Left lung (tissue), 4 donors: ENCODE measurements at regions not wholly inside any gene's neighbourhood (a gene's known extent, or its start where the extent isn't known, plus 50 kb on each side); places are given as distances from the start of the nearest gene placed in this dataset.
A peak's percentile ranks its signal among the peaks of the same experiment; 100 is the strongest.

Source experiments
- ATAC-seq: fragments of 200-7000 bp; cut with Tn5 transposase; one replicate; pipeline ENCODE4 v1.9.1; 2020; ENCODE audit warnings: moderate library complexity
- DNase-seq, 4 donors: peaks; one replicate each; pipeline ENCODE4 v3.0.0-alpha.2; 2013 to 2020
- H3K27ac ChIP-seq, 2 donors: fragments of 200-600 bp; sonication (generic) in 1 of 2; one replicate each; pipeline versions ENCODE4 v1.5.0 to v1.8.0; 2020 to 2021
- H3K27me3 ChIP-seq, 2 donors: fragments of 200-600 bp; sonication (generic) in 1 of 2; one replicate each; pipeline versions ENCODE4 v1.5.0 to v1.8.0; 2020 to 2021
- H3K36me3 ChIP-seq, 2 donors: fragments of 200-600 bp; sonication (generic) in 1 of 2; one replicate each; pipeline versions ENCODE4 v1.5.0 to v1.8.0; 2020 to 2021
- H3K4me1 ChIP-seq, 2 donors: fragments of 200-600 bp; one replicate each; pipeline ENCODE4 v1.8.0; 2021
- H3K4me3 ChIP-seq, 2 donors: fragments of 200-600 bp; sonication (generic) in 1 of 2; one replicate each; pipeline versions ENCODE4 v1.5.0 to v1.8.0; 2020 to 2021; ENCODE audit warnings: mild to moderate bottlenecking in 1 of 2
- H3K9me3 ChIP-seq, 2 donors: fragments of 200-600 bp; sonication (generic) in 1 of 2; one replicate each; pipeline versions ENCODE4 v1.5.0 to v1.8.0; 2020 to 2021
- CTCF ChIP-seq, 2 donors: fragments of 200-600 bp; sonication (generic) in 1 of 2; IDR thresholded peaks; one replicate each; pipeline versions ENCODE4 v1.5.0 to v1.8.0; 2021; ENCODE audit warnings: antibody characterized with exemption in 2 of 2
- intact Hi-C, 2 donors: fragments of 100-400 bp; cut with DNase I; formaldehyde crosslinking; loops; one replicate each; pipeline versions ENCODE4 v1.11.2 to v1.14.2; 2022
- donor health status: DM: no; HTN: yes; CAD: no.
- donor health status: DM: no; HTN: no; CAD: no.

GRCh38 chr6:3987053-3987452, 91.9 kb downstream of the FAM217A start:
- DNase-seq (peak in 1 of 4 donors; percentile 10), ATAC-seq (no peak)
- no peaks in the 10 kb centered on the region for H3K9me3 ChIP-seq
- H3K4me1 ChIP-seq: peaks cover 4 to 17% of the 10 kb centered on the region in 2 donors
- no peaks in the 10 kb centered on the region for H3K27me3 ChIP-seq
- intact Hi-C loops: no loop called here
- TF ChIP-seq CTCF (IDR thresholded peaks at IDR 0.05): no peak
- no peak overlapping the region for H3K27ac ChIP-seq
- H3K4me3 ChIP-seq: no peak overlapping the region
- no peaks in the 10 kb centered on the region for H3K36me3 ChIP-seq

- no peaks in the 10 kb centered on the region for H3K27me3 ChIP-seq
- DNase-seq (no peak), ATAC-seq (no peak)
- H3K4me3 ChIP-seq: no peak overlapping the region
- peaks cover 4 to 17% of the 10 kb centered on the region in 2 donors for H3K4me1 ChIP-seq
- H3K27ac ChIP-seq: no peak overlapping the region
- H3K9me3 ChIP-seq: no peaks in the 10 kb centered on the region
- intact Hi-C loops: no loop called here
- H3K36me3 ChIP-seq: no peaks in the 10 kb centered on the region
- no peak for TF ChIP-seq CTCF (IDR thresholded peaks at IDR 0.05)
Measured at GRCh38 chr6:3987576-3987975, 91.4 kb downstream of the FAM217A start.

- peak; percentile 99 for ATAC-seq
- DNase-seq: peak; percentile 83 to 93 (median 88)
- Histone ChIP-seq H3K9me3 (no peaks in the 10 kb centered on the region), H3K4me1 (peaks cover 4 to 17% of the 10 kb centered on the region in 2 donors), H3K27me3 (no peaks in the 10 kb centered on the region), H3K36me3 (no peaks in the 10 kb centered on the region), H3K4me3 (peak overlapping the region; percentile 14 to 26), H3K27ac (peak overlapping the region in 1 of 2 donors; percentile 57)
- TF ChIP-seq CTCF (IDR thresholded peaks at IDR 0.05): peak; percentile 57 to 80
- intact Hi-C loops: loop anchor here in 1 of 2 donors (10.0 kb wide), 1 partner anchor 246 kb away; no protein-coding TSS in a partner anchor
Measured at GRCh38 chr6:3990692-3991491, 88.0 kb downstream of the FAM217A start.

GRCh38 chr6:3991941-3992340, 87.0 kb downstream of the FAM217A start:
- TF ChIP-seq CTCF (IDR thresholded peaks at IDR 0.05): no peak
- Histone ChIP-seq H3K9me3 (no peaks in the 10 kb centered on the region), H3K4me1 (peaks cover 4 to 12% of the 10 kb centered on the region in 2 donors), H3K36me3 (no peaks in the 10 kb centered on the region), H3K27me3 (no peaks in the 10 kb centered on the region), H3K27ac (no peak overlapping the region), H3K4me3 (no peak overlapping the region)
- intact Hi-C loops: loop anchor here in 1 of 2 donors (10.0 kb wide), 1 partner anchor 247 kb away; no protein-coding TSS in a partner anchor
- DNase-seq: no peak
- no peak for ATAC-seq

GRCh38 chr6:3996349-3996748, 82.6 kb downstream of the FAM217A start:
- H3K27me3 ChIP-seq: no peaks in the 10 kb centered on the region
- H3K9me3 ChIP-seq: no peaks in the 10 kb centered on the region
- DNase-seq (no peak), ATAC-seq (no peak)
- no peak overlapping the region for H3K4me3 ChIP-seq
- intact Hi-C loops: loop anchor here in 1 of 2 donors (10.0 kb wide), 1 partner anchor 252 kb away; no protein-coding TSS in a partner anchor
- TF ChIP-seq CTCF (IDR thresholded peaks at IDR 0.05): no peak
- no peaks in the 10 kb centered on the region for H3K36me3 ChIP-seq
- H3K4me1 ChIP-seq: no peaks in the 10 kb centered on the region
- no peak overlapping the region for H3K27ac ChIP-seq
